ENCODE measurements at regions not wholly inside any gene's neighbourhood (a gene's known extent, or its start where the extent isn't known, plus 50 kb on each side); places are given as distances from the start of the nearest gene placed in this dataset.

GRCh38 chr13:29946093-29946492 lies 95.7 kb upstream of the UBL3 start (continued):
- TF ChIP-seq CHD7 (IDR thresholded peaks at IDR 0.05; ENCODE audit: insufficient replicate concordance, low read length): no peak
- TF ChIP-seq RBBP5 (IDR thresholded peaks at IDR 0.05; ENCODE audit: borderline replicate concordance, low read depth, low read length): no peak
- no peak for TF ChIP-seq SP2 (IDR thresholded peaks at IDR 0.05; ENCODE audit: low read length)
- TF ChIP-seq MAFK (IDR thresholded peaks at IDR 0.05; ENCODE audit: low read depth, low read length): no peak
- TF ChIP-seq SIRT6 (IDR thresholded peaks at IDR 0.05; ENCODE audit: low read length): no peak
- TF ChIP-seq BACH1 (IDR thresholded peaks at IDR 0.05; ENCODE audit: low read length): no peak
- no peak for TF ChIP-seq SRF (IDR thresholded peaks at IDR 0.05; ENCODE audit: low read depth, low read length)
- no peak for TF ChIP-seq BRCA1 (IDR thresholded peaks at IDR 0.05; ENCODE audit: low read depth, low read length)
- TF ChIP-seq SIN3A (conservative IDR thresholded peaks at IDR 0.05 in 1 of 2, IDR thresholded peaks at IDR 0.05 in 1 of 2; ENCODE audit: low read depth in 1 of 2, low read length in 2 of 2): no peak
- TF ChIP-seq JUND (IDR thresholded peaks at IDR 0.05; ENCODE audit: low read length): no peak
